TTC549 (cell line): ENCODE measurements at regions not wholly inside any gene's neighbourhood (a gene's known extent, or its start where the extent isn't known, plus 50 kb on each side); places are given as distances from the start of the nearest gene placed in this dataset.

Experiments
- FAIRE-seq: peaks from 2 replicates; lab custom pipeline; 2012; peaks lifted over from hg19 to GRCh38; lab: Jason Lieb, UNC

DNA sequence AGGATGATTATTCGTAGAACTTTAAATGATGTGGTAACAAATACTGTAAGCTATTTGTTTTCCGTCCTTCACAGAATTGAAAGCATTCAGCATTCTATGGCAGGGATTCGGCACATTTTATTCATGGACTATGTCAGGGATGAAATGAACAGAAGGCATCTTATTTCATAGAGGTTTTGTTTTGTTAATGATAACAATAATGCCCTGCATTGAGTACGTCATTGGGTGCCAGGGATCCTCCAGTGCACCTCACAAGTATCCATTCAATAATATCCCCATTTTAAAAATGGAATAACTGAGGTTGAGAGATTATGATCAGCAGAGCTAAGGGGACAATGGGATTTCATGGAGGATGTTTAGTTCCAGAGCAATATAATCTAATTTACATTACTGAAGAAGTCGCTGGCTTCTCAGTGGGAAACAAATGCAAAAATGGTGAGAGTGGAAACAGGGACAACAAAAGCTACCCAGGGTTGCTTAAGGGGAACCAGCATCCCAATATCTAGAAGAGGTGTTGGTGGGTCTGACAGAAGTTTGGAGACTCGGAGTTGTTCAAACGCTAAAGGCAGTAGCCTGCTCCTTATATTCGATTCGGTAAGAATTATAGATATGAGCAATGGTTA is 985.7 kb upstream of the WWC1 start:
- FAIRE-seq, result no peak

DNA sequence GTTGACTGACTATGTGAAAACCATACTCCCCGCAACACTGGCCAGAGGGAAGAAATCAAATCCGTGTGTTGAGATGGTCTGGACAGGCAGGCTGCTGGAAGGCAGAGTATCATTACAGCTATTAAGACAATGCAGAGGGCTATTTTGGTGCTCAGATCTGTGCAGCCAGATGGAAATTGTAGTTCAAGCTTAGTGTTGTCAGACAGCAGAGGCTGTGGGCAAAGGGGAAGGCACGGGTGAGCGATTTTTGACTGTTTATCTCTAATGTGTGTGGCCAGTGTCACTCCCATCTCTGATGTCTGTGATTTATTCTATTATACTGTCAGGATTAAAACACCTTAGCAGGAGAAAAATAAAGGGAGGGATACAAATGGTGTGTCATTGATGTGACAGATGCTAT is 984.4 kb upstream of the WWC1 start:
- FAIRE-seq, result no peak

DNA sequence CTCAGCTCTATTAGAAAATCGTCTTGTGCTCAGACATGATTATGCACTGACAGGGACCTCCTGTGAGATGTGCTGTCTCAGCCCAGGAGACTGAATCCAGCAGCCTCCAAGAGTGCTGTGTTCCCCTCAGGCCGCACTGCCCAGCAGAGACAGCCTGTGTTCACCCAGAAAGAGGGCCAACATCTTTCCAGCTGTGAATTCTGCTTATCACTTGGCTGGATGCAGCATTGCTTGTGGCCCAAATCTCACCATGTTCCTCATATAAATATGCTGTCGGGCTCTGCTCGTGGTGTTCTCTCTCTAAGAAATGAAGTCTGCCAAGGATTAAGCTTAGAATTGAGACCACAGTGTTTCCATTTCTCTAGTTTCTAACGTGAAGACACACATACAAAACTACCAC is 983.0 kb upstream of the WWC1 start:
- FAIRE-seq, result no peak

DNA sequence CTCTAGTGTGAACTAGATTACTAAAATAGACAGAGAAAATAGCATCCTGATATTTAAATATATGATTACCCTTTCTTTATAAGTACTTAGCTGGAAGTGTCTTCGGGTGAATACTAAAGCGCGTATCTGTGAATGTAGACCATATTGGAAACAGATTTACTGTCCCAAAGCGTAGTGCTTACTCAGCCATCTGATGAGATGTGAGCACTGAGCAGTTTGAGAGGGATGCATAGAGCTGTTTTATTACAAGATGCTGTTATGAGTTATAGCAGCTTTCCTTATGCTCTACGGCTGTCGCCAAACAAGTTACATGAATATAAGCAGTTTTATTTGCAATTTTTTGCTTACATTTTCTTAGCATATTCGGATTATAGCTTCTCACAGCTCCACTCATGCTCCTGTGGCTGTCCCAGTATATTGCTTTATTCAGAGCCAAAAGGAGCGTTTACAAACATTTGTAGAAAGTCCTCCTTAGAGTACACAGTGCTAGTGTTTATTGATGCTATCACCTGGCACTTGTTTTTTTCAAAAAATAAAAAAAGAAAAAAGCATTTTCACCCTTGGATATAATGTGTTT is 981.4 kb upstream of the WWC1 start:
- no peak for FAIRE-seq

DNA sequence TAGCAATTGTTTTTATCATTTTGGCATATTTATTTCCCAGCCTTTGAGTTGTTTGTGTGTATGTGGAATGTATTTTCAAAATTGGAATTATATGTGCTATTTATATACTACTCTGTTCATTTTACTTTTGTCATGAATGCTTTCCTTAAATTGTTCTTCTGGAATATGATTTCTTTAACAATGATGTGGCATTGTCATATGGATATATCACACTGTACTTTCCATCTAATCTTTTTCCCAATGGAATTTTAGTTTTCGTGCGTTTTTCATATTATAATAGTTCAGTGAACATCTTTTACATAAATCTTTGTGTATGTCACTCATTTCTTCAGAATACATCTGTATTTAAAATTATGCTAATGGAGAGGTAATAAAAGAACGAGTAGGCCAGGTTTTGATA is 980.1 kb upstream of the WWC1 start:
- FAIRE-seq, result no peak

DNA sequence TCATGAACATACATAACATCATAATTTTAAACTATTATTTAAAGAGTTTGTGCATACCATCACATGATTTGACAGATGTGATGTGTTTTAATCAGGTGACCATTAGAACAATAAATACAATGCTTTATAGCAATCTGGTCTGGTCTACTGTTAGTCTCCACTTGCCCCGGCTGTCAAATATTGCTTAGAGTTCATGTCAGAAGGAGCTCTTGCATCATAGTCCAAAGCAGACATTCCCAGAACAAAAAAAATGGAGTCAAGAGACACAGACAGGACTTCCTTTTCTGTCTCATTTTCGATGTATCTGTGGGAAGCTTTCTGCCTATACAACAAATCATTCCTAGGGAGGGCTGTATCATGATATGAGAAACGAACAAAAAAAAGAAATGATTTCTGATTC is 979.2 kb upstream of the WWC1 start:
- no peak for FAIRE-seq

DNA sequence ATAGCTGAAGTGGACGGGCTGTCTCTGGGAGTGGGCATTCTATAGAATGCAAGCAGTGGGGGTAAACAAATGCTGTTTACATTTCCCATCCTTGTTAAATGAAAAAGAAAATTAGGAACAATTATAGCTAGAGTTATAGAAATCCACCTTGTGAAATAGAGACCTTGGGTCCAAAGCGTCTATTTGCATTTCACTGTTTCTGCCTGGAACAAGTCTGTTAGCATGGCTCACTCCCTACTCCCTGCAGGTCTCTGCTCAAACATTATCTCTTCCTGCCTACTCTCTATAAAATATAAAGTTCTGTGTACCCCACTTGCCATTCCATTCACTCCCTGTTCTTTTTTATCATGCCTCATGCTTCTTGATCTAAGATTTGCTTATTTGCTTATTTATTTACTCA is 975.7 kb upstream of the WWC1 start:
- no peak for FAIRE-seq

DNA sequence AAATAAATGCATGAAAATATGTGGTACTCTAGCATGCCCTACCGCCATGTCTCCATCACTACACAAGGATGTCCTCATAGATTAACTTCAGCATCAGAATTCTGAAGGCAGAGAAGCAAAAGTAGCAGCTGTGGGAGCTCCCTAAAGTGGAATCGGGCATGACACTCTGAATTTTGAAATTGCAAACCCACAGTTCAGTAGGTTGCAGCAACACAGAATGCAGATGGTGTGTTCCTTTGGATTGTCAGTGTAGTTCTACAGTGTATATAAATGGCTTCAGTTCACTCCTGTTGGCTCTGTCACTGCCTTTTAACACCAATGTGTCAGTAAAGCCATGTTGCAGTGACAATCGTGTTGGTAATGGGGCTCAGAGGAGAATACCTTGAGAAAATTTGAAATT is 973.6 kb upstream of the WWC1 start:
- FAIRE-seq, result no peak

DNA sequence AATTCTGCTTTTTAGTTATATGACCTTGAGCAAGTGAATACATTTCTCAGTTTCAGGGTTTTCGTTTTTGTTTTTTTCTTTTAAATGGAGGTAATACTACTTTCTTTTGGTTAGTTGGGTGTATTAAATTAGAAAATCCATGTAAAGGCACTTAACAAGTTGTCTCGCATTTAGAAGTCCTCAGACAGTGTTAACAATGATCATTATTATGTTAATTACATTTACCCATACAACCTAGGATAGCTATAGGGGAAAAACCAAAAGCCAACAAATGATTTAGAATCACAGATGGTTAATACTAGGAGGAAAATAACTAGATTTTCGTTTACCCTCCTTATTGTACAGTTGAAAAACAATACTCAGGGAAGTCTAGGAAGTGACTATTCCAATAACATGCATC is 972.2 kb upstream of the WWC1 start:
- FAIRE-seq, result no peak

DNA sequence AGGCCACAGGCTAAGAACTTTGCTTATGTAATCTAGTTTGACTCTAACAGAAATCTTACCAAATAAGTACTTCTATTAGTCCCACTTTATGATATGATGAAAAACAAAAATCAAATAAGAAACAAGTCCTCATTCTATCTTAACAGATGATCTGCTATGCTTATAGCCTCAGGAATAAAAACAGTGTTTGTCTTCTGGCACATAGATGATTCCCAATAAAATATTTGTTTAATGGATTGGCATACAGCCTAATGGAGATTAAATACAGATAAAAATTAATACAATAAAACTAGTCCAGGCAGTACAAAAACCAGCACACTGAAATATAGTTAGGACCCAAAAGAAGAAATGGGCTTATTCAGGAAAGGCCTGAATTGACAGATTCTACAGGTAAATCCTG is 971.4 kb upstream of the WWC1 start:
- no peak for FAIRE-seq

DNA sequence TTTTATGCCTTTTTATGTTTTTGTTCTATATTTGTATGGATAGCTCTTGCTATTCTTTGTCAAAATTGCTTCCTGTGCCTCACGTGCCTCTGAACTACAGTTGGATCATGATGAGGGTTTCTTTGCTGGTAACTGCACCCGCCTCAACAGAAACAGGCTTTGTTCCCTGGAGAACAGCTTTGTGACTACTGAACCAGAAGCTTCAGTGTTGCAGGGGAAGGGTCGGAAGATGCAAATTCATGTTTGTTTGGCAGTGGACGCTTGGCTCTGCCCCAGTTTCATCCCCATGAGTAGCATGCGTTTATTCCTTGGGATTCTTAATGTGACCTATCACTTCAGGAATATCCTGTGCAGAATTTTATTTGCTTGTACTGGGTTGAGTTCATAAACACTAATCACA is 959.1 kb upstream of the WWC1 start:
- no peak for FAIRE-seq

DNA sequence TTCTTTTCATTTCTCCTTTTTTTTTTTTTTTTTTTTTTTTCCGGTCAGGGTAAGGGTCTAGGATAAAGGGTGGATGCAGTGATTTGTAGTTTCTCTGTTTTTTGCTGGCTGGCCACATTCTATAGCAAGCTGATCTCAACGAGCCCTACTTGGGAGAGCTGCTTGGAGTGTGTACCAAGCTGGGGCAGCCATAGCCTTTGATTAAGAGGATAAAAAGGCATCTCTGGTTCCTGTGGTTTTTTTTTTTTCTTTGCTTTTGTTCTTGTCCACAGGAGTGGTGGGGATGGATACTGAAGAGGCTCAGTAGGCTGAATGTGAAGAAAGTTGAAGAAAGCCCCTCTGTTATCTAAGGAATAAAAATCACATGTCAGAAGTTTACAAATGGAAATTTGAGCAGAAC is 955.3 kb upstream of the WWC1 start:
- no peak for FAIRE-seq

DNA sequence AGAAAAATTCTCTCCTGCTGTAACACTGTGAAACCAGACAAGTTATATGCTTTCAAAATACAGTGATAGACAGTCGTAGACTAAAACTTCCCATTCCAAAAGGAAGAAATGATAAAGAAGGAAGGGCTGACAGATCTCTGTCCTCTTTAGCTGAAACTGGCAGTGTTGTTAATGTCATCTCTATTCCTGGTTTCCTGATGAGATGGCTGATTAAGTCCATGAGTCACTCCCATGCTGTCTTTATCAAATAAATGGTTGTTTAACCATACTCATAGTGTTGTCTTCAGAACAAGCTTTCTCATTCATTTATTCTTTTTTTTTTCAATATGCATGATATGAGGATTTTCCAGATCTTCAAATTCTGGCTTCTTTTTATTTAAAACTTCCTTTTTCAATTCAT is 952.2 kb upstream of the WWC1 start:
- FAIRE-seq, result no peak

DNA sequence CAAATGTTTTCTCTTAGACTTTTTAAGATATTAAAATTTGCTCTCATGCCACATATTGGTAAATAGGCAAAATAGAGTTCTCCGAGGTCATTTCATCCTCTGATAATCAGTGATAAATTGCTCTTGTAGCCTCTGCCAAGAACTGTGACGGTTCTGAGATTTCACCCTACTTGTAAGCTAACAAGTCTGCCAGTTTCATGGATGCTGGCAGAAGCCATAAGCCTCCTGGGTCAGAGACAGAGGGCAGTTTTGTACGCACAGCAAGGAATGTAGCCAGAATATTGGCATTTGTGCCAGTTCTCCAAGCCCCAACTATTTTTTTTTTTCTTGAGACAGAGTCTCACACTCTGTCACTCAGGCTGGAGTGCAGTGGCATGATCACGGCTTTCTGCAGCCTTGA is 945.0 kb upstream of the WWC1 start:
- no peak for FAIRE-seq

DNA sequence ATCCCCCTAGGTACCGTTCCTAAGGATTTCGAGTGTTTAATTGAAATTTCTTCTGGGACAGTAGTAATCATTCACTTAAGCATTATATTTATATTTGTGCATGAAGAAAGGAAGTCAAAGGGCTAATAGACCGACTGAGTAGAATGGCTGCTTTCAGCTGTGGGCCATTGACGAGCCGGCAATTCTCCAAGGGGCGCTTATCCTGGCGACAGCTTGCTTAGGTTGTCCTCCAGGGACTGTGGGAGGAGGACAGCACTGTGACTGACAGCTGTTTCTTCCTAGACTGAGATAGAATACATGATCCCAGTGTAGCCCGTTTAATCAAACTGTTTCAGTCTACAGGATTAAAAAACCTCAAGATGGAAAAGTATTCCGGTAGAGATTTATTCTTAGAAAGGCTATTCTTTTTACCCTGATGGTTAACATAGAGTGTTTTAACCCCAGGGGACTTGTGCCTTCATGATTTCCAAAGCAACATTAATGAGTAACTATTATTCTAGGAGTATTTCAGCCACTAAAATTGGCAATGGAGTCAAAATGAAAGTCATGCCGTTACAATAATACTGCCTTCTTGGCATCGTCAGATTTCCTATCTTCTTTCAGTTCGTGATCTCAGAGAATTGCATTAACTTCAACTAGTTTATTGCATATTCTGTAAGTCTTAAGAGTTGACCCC is 943.1 kb upstream of the WWC1 start:
- FAIRE-seq, result no peak

DNA sequence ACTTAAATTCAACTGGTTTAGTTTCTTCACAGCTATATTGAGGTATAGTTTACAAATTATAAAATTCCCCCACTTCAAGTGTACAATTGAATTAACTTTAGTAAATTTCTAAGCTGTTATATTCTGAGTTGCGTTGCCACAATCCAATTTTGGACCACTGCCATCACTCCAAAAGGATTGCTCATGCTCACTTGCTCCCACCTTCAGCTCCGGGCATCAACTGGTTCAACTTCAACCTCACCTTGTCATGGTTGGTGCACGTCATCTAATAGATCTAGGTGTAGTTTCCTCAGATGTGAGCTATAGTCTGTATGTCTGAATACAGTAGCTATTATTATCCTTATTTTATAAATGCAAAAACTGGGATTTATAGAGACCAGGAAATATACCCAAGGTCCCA is 942.5 kb upstream of the WWC1 start:
- FAIRE-seq, result no peak

DNA sequence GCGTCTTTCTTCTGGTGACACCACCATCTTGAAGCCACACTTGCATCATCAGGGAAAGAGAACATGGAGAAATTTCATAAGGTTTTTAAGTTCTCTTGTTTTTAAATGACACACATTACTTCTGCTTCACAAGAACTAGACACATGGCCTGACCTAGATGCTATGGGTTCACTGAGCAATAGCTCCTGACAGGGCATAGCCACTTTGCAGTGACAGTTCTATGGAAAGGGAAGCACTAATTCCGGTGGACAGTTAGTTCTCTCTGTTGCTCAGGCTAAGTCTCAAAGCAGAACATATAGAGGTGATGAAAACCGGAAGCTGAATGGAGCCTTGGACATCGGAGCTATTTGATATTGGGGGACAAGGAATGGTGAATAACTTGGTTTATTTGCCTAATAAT is 940.1 kb upstream of the WWC1 start:
- no peak for FAIRE-seq

DNA sequence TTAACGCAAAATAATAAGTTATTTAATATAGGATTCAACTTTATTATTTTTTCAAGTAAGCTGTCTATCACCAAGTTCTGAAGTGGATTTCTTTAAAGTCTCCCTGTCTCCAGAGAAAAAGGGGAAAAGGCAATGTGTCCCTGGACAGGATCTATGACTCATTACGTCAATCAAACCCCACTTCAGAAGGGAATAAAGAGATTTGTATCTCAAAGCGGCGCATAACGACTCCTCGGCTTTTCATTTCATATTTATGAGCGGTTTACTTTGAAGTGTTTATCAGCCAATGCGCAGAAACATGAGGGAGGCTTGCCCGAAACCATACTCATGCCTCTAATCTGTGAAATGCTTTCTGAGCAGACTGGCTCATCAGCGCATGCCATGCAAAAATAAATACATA is 938.6 kb upstream of the WWC1 start:
- FAIRE-seq, result no peak

DNA sequence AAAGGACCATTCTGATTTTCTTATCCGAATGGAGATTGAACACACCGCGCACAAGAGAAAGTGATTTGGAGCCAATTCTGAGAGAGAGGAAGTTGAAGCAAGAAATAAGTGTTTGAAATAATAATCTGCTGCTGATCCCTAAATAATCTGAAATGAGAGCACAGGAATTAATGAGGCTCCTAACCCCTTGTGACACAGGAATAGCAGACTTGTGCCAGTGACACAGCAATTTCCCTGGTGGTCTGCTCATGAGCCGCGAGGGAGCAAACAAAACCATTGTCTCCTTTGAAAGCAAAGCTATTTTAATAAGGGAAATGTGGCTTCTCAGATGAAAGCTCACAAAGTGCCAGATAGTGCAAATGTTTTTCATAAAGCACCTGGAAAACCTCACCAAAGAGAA is 936.1 kb upstream of the WWC1 start:
- FAIRE-seq, result no peak

DNA sequence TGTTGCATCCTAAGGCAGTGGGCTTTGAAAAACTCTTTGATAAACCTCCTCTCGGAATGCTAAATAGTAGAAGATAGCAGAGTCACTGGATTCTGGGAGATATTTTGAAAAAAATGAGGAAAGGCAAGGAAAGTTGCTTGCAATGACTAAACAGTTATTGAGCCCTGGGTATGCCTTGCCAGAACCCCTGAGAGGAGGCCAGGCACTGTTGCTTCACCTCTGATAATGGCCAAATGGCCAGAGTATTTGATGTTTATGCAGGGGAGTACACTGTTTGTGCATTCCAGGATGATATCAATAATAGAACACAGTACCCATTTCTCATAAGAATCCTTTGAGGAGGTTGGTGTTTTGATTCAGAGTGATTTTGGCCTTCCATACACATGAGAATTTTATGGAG is 935.1 kb upstream of the WWC1 start:
- FAIRE-seq, result no peak

DNA sequence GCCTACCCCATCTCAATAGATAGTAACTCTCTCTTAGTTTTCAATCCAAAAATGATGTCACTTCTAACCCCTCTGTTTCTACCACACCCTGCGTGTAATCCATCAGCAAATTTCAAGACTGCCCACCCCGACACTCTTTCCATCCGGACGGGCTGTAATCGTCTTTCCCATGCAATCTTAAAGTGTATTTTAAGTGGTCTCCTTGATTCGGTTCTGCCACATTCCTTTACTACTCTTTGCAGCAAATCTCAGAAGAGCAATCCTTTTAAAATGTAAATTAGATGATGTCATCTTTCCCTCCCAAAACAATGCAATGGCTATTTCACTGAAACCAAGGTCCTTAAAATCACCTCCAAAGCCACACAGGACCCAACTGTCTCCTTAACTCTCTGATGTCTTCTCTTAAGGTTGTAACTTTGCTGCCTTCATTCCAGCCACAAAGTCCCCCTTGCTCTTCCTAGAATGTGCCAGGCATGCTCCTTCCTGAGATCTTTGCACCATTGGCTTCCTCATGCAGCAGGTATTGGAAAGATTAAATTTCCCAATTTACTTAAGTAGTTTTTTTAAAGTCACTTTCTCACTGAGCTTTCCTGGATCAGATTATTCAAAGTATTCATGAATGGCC is 932.5 kb upstream of the WWC1 start:
- no peak for FAIRE-seq

DNA sequence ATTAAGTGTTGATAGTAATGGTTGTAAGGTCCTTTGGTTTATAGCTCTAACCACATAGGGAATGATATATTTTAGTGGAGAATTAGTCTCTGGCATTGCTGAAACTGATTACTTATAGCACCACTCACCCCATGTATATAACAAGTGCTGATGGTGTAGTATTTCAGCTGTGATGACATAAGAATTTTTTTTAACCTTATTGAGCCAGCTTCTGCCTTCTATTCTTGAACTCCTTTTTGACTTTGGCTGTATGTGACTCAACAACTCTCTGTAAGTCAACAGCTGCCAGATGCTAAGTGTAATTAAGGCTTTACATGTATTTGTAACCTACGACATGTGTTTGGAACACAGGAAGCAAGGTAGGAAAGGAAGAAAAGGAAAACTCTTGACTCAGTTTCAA is 929.6 kb upstream of the WWC1 start:
- FAIRE-seq, result no peak

DNA sequence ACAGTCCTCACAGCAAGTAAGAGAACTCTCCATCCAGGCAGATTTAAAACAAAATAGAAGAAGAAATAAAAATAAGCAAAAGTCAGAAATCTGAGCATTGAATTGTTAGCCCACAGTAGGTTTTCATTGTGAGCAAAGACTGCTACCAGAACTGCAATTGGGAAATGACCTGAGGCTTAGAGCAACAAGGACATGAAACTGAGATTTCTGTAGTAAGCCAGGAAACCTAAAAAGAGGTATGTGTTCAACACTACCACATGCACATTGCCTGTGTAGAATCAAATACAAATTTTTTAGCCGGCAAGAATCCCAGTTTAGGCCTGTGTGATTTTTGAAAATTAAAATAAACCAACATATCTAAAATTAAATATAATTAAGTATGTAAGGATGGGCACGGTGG is 928.4 kb upstream of the WWC1 start:
- no peak for FAIRE-seq

DNA sequence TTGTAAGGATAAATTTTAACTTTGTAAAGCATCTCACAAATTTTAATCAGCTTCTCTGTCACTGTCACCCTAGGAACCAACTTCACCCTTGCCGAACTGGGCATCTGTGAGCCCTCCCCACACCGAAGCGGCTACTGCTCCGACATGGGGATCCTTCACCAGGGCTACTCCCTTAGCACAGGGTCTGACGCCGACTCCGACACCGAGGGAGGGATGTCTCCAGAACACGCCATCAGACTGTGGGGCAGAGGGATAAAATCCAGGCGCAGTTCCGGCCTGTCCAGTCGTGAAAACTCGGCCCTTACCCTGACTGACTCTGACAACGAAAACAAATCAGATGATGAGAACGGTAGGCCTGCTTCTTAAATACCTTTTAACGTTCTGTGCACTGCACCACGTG is 916.3 kb upstream of the WWC1 start:
- no peak for FAIRE-seq
